ENCODE measurements at regions not wholly inside any gene's neighbourhood (a gene's known extent, or its start where the extent isn't known, plus 50 kb on each side); places are given as distances from the start of the nearest gene placed in this dataset.

DNA sequence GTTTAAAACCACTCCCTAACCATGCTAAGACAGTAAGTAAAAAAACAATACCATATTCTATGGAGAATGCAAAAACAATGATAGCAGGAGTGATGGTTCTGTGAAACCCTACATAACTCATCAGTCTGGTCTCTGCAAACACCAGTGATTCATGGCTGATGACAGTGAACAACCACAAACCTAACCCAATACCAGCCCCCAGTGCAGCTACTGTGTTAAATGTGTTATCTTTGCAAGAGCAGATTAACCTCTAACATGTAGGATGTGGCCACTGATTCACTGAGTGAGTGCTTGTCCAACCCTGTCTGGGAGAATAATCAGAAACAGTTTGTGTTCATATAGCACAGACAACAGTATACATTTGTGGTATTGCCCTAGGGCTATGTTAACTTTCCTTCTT is 100.2 kb upstream of the COG2 start:
- no peak overlapping the region for H3K9ac ChIP-seq (ENCODE audit: low read length)
- H3K4me3 ChIP-seq (ENCODE audit: low read length): no peak overlapping the region
- H3K27me3 ChIP-seq (replicated peaks; ENCODE audit: control insufficient read depth, insufficient read depth, low read length): peaks cover 3% of the 10 kb centered on the region
- no peak for DNase-seq (ENCODE audit: low read depth)
- H3K36me3 ChIP-seq (ENCODE audit: control insufficient read depth, insufficient read depth, low read length, severe bottlenecking): no peaks in the 10 kb centered on the region
- no peaks in the 10 kb centered on the region for H3K9me3 ChIP-seq (ENCODE audit: control insufficient read depth, low read length)
- H3K4me1 ChIP-seq (ENCODE audit: control insufficient read depth, insufficient read depth, low read length): no peaks in the 10 kb centered on the region

DNA sequence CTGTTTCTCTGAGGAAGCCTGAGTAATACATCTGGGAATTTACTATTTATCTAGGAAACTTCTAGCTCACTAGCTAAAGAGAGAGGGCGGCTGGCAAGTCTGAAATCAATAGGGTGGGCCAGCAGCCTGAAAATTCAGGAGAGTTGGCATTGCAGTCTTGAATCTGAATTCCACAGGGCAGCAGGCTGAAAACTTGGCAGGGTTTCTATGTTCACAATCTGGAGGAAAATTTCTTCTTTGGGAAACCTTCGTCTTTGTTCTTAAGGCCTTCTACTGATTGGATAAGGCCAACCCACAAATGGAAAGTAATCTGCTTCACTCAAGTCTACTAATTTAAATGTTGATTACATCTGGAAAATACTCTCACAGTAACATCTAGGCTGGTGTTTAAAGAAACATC is 101.0 kb upstream of the COG2 start:
- Histone ChIP-seq H3K27me3 (replicated peaks; ENCODE audit: control insufficient read depth, insufficient read depth, low read length) (peaks cover 3% of the 10 kb centered on the region), H3K4me1 (ENCODE audit: control insufficient read depth, insufficient read depth, low read length) (no peaks in the 10 kb centered on the region), H3K36me3 (ENCODE audit: control insufficient read depth, insufficient read depth, low read length, severe bottlenecking) (no peaks in the 10 kb centered on the region), H3K9me3 (ENCODE audit: control insufficient read depth, low read length) (no peaks in the 10 kb centered on the region), H3K9ac (ENCODE audit: low read length) (no peak overlapping the region), H3K4me3 (ENCODE audit: low read length) (no peak overlapping the region)
- DNase-seq (ENCODE audit: low read depth): no peak

GRCh38 chr1:230540421-230541155 is 101.7 kb upstream of the COG2 start:
- Histone ChIP-seq H3K9me3 (ENCODE audit: control insufficient read depth, low read length) (peaks cover 7% of the 10 kb centered on the region), H3K27me3 (replicated peaks; ENCODE audit: control insufficient read depth, insufficient read depth, low read length) (peaks cover 3% of the 10 kb centered on the region), H3K4me3 (ENCODE audit: low read length) (no peak overlapping the region), H3K36me3 (ENCODE audit: control insufficient read depth, insufficient read depth, low read length, severe bottlenecking) (no peaks in the 10 kb centered on the region), H3K4me1 (ENCODE audit: control insufficient read depth, insufficient read depth, low read length) (no peaks in the 10 kb centered on the region), H3K9ac (ENCODE audit: low read length) (no peak overlapping the region)
- no peak for DNase-seq (ENCODE audit: low read depth)

- Histone ChIP-seq H3K4me3 (ENCODE audit: low read length) (no peak overlapping the region), H3K9me3 (ENCODE audit: control insufficient read depth, low read length) (peaks cover 31% of the 10 kb centered on the region), H3K9ac (ENCODE audit: low read length) (no peak overlapping the region), H3K27me3 (replicated peaks; ENCODE audit: control insufficient read depth, insufficient read depth, low read length) (no peaks in the 10 kb centered on the region), H3K36me3 (ENCODE audit: control insufficient read depth, insufficient read depth, low read length, severe bottlenecking) (no peaks in the 10 kb centered on the region), H3K4me1 (ENCODE audit: control insufficient read depth, insufficient read depth, low read length) (no peaks in the 10 kb centered on the region)
- DNase-seq (ENCODE audit: low read depth): no peak
Measured at GRCh38 chr1:230537456-230537855, 104.8 kb upstream of the COG2 start.

- Histone ChIP-seq H3K9ac (ENCODE audit: low read length) (no peak overlapping the region), H3K4me1 (ENCODE audit: control insufficient read depth, insufficient read depth, low read length) (no peaks in the 10 kb centered on the region), H3K9me3 (ENCODE audit: control insufficient read depth, low read length) (peaks cover 35% of the 10 kb centered on the region), H3K27me3 (replicated peaks; ENCODE audit: control insufficient read depth, insufficient read depth, low read length) (no peaks in the 10 kb centered on the region), H3K4me3 (ENCODE audit: low read length) (no peak overlapping the region), H3K36me3 (ENCODE audit: control insufficient read depth, insufficient read depth, low read length, severe bottlenecking) (no peaks in the 10 kb centered on the region)
- DNase-seq (ENCODE audit: low read depth): no peak
Measured at GRCh38 chr1:230536641-230537155, 105.6 kb upstream of the COG2 start.

DNA sequence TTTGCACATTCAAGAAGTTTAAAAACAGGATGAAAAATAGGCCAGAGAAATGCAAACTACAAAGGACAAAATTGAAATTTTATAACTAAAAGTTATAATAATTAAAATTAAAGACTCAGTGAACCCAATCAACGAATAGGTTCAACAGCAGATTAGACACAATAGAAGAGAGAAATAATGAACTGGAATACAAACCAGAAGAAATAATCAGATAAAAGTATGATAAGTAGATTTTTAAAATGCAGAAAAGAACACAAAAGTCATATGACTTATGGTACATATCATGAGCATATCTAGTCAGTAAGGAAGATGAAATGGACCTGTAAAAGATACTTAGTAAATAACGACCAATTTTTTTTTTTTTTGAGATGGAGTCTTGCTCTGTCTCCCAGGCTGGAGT is 108.1 kb upstream of the COG2 start:
- peaks cover 46% of the 10 kb centered on the region for H3K9me3 ChIP-seq (ENCODE audit: control insufficient read depth, low read length)
- H3K4me3 ChIP-seq (ENCODE audit: low read length): no peak overlapping the region
- H3K36me3 ChIP-seq (ENCODE audit: control insufficient read depth, insufficient read depth, low read length, severe bottlenecking): no peaks in the 10 kb centered on the region
- H3K9ac ChIP-seq (ENCODE audit: low read length): no peak overlapping the region
- no peak for DNase-seq (ENCODE audit: low read depth)
- H3K4me1 ChIP-seq (ENCODE audit: control insufficient read depth, insufficient read depth, low read length): no peaks in the 10 kb centered on the region
- H3K27me3 ChIP-seq (replicated peaks; ENCODE audit: control insufficient read depth, insufficient read depth, low read length): no peaks in the 10 kb centered on the region

GRCh38 chr1:230531103-230531502 is 105.0 kb upstream of the PGBD5 start:
- Histone ChIP-seq H3K27me3 (replicated peaks; ENCODE audit: control insufficient read depth, insufficient read depth, low read length) (no peaks in the 10 kb centered on the region), H3K36me3 (ENCODE audit: control insufficient read depth, insufficient read depth, low read length, severe bottlenecking) (no peaks in the 10 kb centered on the region), H3K9me3 (ENCODE audit: control insufficient read depth, low read length) (peaks cover 47% of the 10 kb centered on the region), H3K9ac (ENCODE audit: low read length) (no peak overlapping the region), H3K4me3 (ENCODE audit: low read length) (no peak overlapping the region), H3K4me1 (ENCODE audit: control insufficient read depth, insufficient read depth, low read length) (no peaks in the 10 kb centered on the region)
- no peak for DNase-seq (ENCODE audit: low read depth)

- peaks cover 35% of the 10 kb centered on the region for H3K27me3 ChIP-seq (replicated peaks; ENCODE audit: control insufficient read depth, insufficient read depth, low read length)
- DNase-seq (ENCODE audit: low read depth): no peak
- H3K36me3 ChIP-seq (ENCODE audit: control insufficient read depth, insufficient read depth, low read length, severe bottlenecking): no peaks in the 10 kb centered on the region
- no peaks in the 10 kb centered on the region for H3K4me1 ChIP-seq (ENCODE audit: control insufficient read depth, insufficient read depth, low read length)
- no peak overlapping the region for H3K4me3 ChIP-seq (ENCODE audit: low read length)
- H3K9ac ChIP-seq (ENCODE audit: low read length): no peak overlapping the region
- H3K9me3 ChIP-seq (ENCODE audit: control insufficient read depth, low read length): no peaks in the 10 kb centered on the region
Measured at GRCh38 chr1:230519246-230519645, 93.1 kb upstream of the PGBD5 start.

DNA sequence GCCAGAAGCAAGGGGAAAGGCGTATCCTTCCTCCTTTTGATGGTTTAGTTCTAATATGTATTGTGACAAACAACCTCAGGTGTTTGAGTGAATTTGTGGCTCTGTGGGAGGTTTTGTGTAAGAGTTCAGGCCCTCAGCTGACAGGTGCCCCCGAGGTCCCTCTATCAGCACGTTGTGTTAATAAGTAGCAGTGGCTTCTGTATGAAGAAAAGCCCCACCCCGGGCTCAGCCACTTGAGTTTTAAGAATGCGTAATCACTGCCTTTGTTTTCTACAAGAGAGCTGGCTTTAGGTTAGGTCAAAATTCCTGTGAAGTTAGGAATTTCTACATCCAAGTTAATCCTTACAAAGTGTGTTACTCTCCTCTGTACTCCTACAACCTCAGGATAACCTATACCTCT is 92.4 kb upstream of the PGBD5 start:
- H3K4me3 ChIP-seq (ENCODE audit: low read length): no peak overlapping the region
- no peak overlapping the region for H3K9ac ChIP-seq (ENCODE audit: low read length)
- H3K27me3 ChIP-seq (replicated peaks; ENCODE audit: control insufficient read depth, insufficient read depth, low read length): peaks cover 39% of the 10 kb centered on the region
- no peak for DNase-seq (ENCODE audit: low read depth)
- H3K36me3 ChIP-seq (ENCODE audit: control insufficient read depth, insufficient read depth, low read length, severe bottlenecking): no peaks in the 10 kb centered on the region
- H3K9me3 ChIP-seq (ENCODE audit: control insufficient read depth, low read length): no peaks in the 10 kb centered on the region
- no peaks in the 10 kb centered on the region for H3K4me1 ChIP-seq (ENCODE audit: control insufficient read depth, insufficient read depth, low read length)

- no peak overlapping the region for H3K9ac ChIP-seq (ENCODE audit: low read length)
- H3K4me3 ChIP-seq (ENCODE audit: low read length): no peak overlapping the region
- no peaks in the 10 kb centered on the region for H3K4me1 ChIP-seq (ENCODE audit: control insufficient read depth, insufficient read depth, low read length)
- peaks cover 44% of the 10 kb centered on the region for H3K27me3 ChIP-seq (replicated peaks; ENCODE audit: control insufficient read depth, insufficient read depth, low read length)
- no peak for DNase-seq (ENCODE audit: low read depth)
- H3K36me3 ChIP-seq (ENCODE audit: control insufficient read depth, insufficient read depth, low read length, severe bottlenecking): no peaks in the 10 kb centered on the region
- H3K9me3 ChIP-seq (ENCODE audit: control insufficient read depth, low read length): no peaks in the 10 kb centered on the region
Measured at GRCh38 chr1:230517786-230518185, 91.7 kb upstream of the PGBD5 start.

GRCh38 chr1:230517326-230517725 is 91.2 kb upstream of the PGBD5 start:
- Histone ChIP-seq H3K9ac (ENCODE audit: low read length) (no peak overlapping the region), H3K4me3 (ENCODE audit: low read length) (no peak overlapping the region), H3K9me3 (ENCODE audit: control insufficient read depth, low read length) (no peaks in the 10 kb centered on the region), H3K36me3 (ENCODE audit: control insufficient read depth, insufficient read depth, low read length, severe bottlenecking) (no peaks in the 10 kb centered on the region), H3K27me3 (replicated peaks; ENCODE audit: control insufficient read depth, insufficient read depth, low read length) (peaks cover 49% of the 10 kb centered on the region), H3K4me1 (ENCODE audit: control insufficient read depth, insufficient read depth, low read length) (no peaks in the 10 kb centered on the region)
- DNase-seq (ENCODE audit: low read depth): no peak

DNA sequence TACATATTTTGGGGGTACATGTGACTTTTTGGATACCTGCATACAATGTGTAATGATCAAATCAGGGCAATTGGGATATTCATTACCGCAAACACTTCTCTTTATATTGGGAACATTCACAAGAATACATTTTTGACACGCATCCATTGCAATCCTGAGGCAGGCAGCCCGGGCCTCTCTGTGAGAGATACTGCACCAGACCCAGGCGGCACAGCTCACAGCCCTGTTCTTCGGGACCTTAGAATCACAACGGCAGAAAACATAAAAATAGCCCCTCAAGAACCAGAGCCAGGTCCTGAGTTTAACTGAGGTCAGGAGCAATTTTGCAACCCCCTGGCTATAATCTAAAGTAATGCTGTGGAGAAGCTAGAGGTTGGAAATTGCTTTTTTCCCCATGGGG is 90.8 kb upstream of the PGBD5 start:
- Histone ChIP-seq H3K4me3 (ENCODE audit: low read length) (no peak overlapping the region), H3K36me3 (ENCODE audit: control insufficient read depth, insufficient read depth, low read length, severe bottlenecking) (no peaks in the 10 kb centered on the region), H3K27me3 (replicated peaks; ENCODE audit: control insufficient read depth, insufficient read depth, low read length) (peaks cover 51% of the 10 kb centered on the region), H3K9me3 (ENCODE audit: control insufficient read depth, low read length) (no peaks in the 10 kb centered on the region), H3K4me1 (ENCODE audit: control insufficient read depth, insufficient read depth, low read length) (no peaks in the 10 kb centered on the region), H3K9ac (ENCODE audit: low read length) (no peak overlapping the region)
- no peak for DNase-seq (ENCODE audit: low read depth)
